Activated naive CD4-positive, alpha-beta T cell (primary cell): ENCODE measurements at regions not wholly inside any gene's neighbourhood (a gene's known extent, or its start where the extent isn't known, plus 50 kb on each side); places are given as distances from the start of the nearest gene placed in this dataset.

Source experiments
- DNase-seq, 4 experiments: peaks; one replicate each; lab custom pipeline; 2025; lab: John Stamatoyannopoulos, UW

- no peak for DNase-seq
These were observed 231.3 kb upstream of the B3GAT1 start for GRCh38 chr11:134643115-134644012.

- DNase-seq = no peak
These were observed 230.2 kb upstream of the B3GAT1 start for GRCh38 chr11:134642206-134642605.

GRCh38 chr11:134640971-134641968 is 229.2 kb upstream of the B3GAT1 start:
- DNase-seq = no peak

- no peak for DNase-seq
These were observed 228.5 kb upstream of the B3GAT1 start for GRCh38 chr11:134640536-134640935.

GRCh38 chr11:134639586-134640330 is 227.7 kb upstream of the B3GAT1 start:
- DNase-seq = no peak

GRCh38 chr11:134638796-134639430 is 226.9 kb upstream of the B3GAT1 start:
- no peak for DNase-seq

GRCh38 chr11:134637091-134638015 is 225.3 kb upstream of the B3GAT1 start:
- DNase-seq = no peak

- DNase-seq = no peak
These were observed 224.0 kb upstream of the B3GAT1 start for GRCh38 chr11:134636071-134636470.

GRCh38 chr11:134634897-134635831 is 223.1 kb upstream of the B3GAT1 start:
- DNase-seq = no peak

GRCh38 chr11:134633276-134633675 is 221.2 kb upstream of the B3GAT1 start:
- no peak for DNase-seq

- no peak for DNase-seq
These were observed 220.5 kb upstream of the B3GAT1 start for GRCh38 chr11:134632347-134633119.

- DNase-seq = no peak
These were observed 218.8 kb upstream of the B3GAT1 start for GRCh38 chr11:134630861-134631260.

GRCh38 chr11:134628426-134628825 is 216.4 kb upstream of the B3GAT1 start:
- DNase-seq = no peak

- no peak for DNase-seq
These were observed 214.0 kb upstream of the B3GAT1 start for GRCh38 chr11:134626032-134626431.

GRCh38 chr11:134625631-134626030 is 213.6 kb upstream of the B3GAT1 start:
- DNase-seq = no peak

- no peak for DNase-seq
These were observed 213.1 kb upstream of the B3GAT1 start for GRCh38 chr11:134625151-134625550.

- no peak for DNase-seq
These were observed 212.3 kb upstream of the B3GAT1 start for GRCh38 chr11:134624166-134624920.

- no peak for DNase-seq
These were observed 211.7 kb upstream of the B3GAT1 start for GRCh38 chr11:134623711-134624110.
